ENCODE measurements at regions not wholly inside any gene's neighbourhood (a gene's known extent, or its start where the extent isn't known, plus 50 kb on each side); places are given as distances from the start of the nearest gene placed in this dataset.

DNA sequence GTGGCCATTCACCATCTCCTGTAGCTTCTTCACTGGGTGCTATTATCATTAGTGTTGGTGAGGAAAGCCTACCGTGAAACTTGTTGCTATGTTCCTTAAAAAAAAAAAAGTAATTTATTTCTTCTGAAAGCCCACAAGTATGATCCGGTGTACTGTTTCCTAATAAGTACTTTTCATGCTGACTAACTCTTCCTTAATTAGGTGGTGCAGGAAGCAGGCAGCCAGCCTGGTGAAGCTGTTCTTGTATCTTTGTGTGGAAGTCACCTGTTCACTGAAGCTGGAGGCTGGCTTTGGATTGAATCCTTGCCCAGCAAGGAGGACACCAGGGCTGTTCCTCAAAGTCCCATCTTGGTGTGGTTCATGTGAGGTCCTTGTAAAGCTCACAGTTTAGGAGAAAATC lies 321.7 kb upstream of the THSD7B start:
- Histone ChIP-seq H3K4me3 (no peak overlapping the region), H3K9me3 (no peaks in the 10 kb centered on the region), H3K27me3 (no peaks in the 10 kb centered on the region), H3K36me3 (no peaks in the 10 kb centered on the region), H3K27ac (no peak overlapping the region), H3K4me1 (no peaks in the 10 kb centered on the region)
- DNase-seq (no peak), ATAC-seq (no peak)
- intact Hi-C loops (cut with DNase I) = no loop called here
- TF ChIP-seq, protein P1, sequence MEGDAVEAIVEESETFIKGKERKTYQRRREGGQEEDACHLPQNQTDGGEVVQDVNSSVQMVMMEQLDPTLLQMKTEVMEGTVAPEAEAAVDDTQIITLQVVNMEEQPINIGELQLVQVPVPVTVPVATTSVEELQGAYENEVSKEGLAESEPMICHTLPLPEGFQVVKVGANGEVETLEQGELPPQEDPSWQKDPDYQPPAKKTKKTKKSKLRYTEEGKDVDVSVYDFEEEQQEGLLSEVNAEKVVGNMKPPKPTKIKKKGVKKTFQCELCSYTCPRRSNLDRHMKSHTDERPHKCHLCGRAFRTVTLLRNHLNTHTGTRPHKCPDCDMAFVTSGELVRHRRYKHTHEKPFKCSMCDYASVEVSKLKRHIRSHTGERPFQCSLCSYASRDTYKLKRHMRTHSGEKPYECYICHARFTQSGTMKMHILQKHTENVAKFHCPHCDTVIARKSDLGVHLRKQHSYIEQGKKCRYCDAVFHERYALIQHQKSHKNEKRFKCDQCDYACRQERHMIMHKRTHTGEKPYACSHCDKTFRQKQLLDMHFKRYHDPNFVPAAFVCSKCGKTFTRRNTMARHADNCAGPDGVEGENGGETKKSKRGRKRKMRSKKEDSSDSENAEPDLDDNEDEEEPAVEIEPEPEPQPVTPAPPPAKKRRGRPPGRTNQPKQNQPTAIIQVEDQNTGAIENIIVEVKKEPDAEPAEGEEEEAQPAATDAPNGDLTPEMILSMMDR (IDR thresholded peaks at IDR 0.05) = no peak

DNA sequence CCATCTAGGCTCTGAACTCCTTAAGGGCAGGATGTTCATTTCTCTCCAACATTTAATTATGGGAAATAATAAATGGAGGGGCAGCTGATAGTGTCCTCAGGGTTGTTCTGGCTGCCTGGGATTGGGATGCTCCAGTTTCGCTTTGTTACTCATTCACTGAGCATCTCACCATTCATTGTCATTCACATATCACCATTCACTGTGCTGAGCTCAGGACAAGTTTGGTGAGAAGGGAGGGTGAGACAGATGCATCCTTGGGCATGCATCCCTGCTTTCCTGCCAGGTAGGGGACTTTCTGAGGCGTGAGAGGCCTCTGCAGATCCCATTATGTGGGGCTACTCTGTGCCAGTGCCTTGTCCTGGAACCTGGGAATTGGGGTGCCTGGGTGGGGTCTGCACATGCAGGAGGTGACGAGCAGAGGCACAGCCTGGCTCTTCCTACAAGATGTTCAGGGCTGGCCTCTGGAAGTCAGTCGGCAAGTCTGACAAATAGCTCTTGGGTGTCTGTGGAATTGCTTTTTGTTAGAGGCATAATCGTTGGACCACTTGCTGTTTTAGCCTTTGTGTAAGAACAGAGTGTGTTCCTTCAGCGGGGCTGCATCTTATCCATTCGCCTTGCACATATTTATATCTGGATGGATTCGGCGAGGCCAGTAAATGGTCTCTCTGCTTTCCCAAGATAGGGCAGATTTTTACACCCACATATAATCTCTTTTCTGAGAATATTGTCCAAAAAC lies 323.2 kb upstream of the THSD7B start:
- no peak overlapping the region for H3K4me3 ChIP-seq

DNA sequence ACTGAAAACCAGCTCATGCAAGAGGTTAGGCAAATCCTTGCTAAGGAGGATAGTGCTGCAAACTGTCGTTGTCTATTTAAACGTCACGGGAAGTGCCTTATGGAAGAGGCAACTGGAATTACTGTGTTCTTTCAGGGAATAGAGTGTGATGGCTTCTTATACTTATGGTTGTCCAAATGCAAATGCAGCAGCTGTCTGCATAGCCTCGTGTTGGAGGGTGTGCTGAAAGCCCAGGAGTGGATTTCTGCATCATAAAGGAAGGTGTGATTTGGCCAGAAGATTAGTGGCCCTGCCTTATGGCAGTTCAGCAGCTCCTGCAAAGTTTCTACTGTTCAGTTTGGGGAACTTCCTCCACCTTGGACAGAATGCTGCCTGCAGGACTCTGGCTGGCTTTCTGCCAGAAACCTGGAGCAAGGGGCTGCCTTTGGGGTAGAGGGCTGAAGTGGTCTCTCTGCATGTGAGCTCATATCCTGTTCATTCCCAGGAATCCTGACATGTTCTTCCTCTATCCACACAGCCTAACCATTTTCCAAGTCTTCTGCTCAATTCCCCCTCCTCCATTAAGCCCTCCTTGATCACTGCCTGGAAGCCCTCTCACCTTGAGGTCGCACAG lies 321.2 kb upstream of the CXCR4 start:
- Histone ChIP-seq H3K27me3 (no peaks in the 10 kb centered on the region), H3K4me3 (no peak overlapping the region), H3K4me1 (no peaks in the 10 kb centered on the region), H3K9me3 (no peaks in the 10 kb centered on the region), H3K36me3 (no peaks in the 10 kb centered on the region), H3K27ac (no peak overlapping the region)
- no peak for ATAC-seq
- no peak for DNase-seq
- TF ChIP-seq, protein P1 (IDR thresholded peaks at IDR 0.05) = no peak
- intact Hi-C loops (cut with DNase I) = no loop called here

More for the DNA sequence above, 323.2 kb upstream of the THSD7B start:
- ATAC-seq (no peak), DNase-seq (no peak)
- H3K4me1 ChIP-seq = no peaks in the 10 kb centered on the region
- no peak overlapping the region for H3K27ac ChIP-seq
- no peaks in the 10 kb centered on the region for H3K9me3 ChIP-seq
- no peaks in the 10 kb centered on the region for H3K36me3 ChIP-seq
- intact Hi-C loops (cut with DNase I) = no loop called here
- TF ChIP-seq, protein P1 (IDR thresholded peaks at IDR 0.05) = no peak
- no peaks in the 10 kb centered on the region for H3K27me3 ChIP-seq

DNA sequence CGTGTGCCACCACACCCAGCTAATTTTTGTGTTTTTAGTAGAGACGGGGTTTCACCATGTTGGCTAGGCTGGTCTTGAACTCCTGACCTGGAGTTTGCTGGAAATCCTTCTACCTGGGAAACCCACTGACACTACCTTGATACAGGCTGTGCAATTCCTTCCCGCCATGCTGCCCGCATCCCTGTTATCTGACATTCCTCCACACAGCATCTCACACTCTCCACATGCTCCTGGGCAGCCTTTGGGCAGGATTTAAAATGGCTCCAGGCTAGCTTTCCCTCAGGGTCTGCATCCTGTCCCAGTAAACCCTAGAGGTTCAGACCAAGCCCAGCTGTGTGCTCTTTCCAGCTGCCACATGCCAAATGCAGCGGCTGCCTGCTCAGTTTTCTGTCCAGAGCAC lies 319.5 kb upstream of the CXCR4 start:
- ATAC-seq (no peak), DNase-seq (no peak)
- Histone ChIP-seq H3K36me3 (no peaks in the 10 kb centered on the region), H3K9me3 (no peaks in the 10 kb centered on the region), H3K27me3 (no peaks in the 10 kb centered on the region), H3K27ac (no peak overlapping the region), H3K4me3 (no peak overlapping the region), H3K4me1 (no peaks in the 10 kb centered on the region)
- intact Hi-C loops (cut with DNase I) = no loop called here
- TF ChIP-seq, protein P1 (IDR thresholded peaks at IDR 0.05) = no peak

DNA sequence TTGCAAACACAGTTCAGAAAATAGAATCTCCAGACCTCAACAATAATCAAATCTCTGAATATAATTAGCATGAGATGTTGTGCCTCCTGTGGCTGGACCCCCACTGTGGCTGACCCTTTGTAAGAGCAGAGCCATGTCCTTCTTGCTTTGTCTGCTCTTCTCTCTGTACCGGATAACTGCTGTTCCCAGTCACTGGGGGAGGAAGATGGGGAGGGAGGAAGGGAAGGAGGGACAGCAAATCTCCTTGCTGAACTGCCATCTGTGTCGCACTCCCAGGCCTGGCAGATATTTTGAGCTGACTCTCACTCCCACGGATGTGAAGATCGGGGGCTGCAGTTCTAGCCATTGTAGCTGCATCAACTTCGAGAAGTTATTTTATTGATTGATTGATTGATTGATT lies 319.0 kb upstream of the CXCR4 start:
- H3K27me3 ChIP-seq = no peaks in the 10 kb centered on the region
- ATAC-seq (no peak), DNase-seq (no peak)
- no peaks in the 10 kb centered on the region for H3K4me1 ChIP-seq
- no peaks in the 10 kb centered on the region for H3K9me3 ChIP-seq
- no peak overlapping the region for H3K27ac ChIP-seq
- H3K4me3 ChIP-seq = no peak overlapping the region
- H3K36me3 ChIP-seq = no peaks in the 10 kb centered on the region
- TF ChIP-seq, protein P1 (IDR thresholded peaks at IDR 0.05) = no peak
- intact Hi-C loops (cut with DNase I) = no loop called here
